GM23338 (cell line): ENCODE measurements at regions not wholly inside any gene's neighbourhood (a gene's known extent, or its start where the extent isn't known, plus 50 kb on each side); places are given as distances from the start of the nearest gene placed in this dataset.

Experiments used
- CTCF ChIP-seq, 2 experiments: fragments of 200-600 bp in 1 of 2; sonication (generic) in 1 of 2; conservative IDR thresholded peaks; 2 replicates each; pipeline versions ENCODE4 v1.5.1 to v1.6.1; 2016 to 2017; ENCODE audit warnings: antibody characterized with exemption in 2 of 2, low read depth in 2 of 2, mild to moderate bottlenecking in 2 of 2, moderate library complexity in 1 of 2
- EZH2 ChIP-seq: fragments of 200-600 bp; sonication (generic); IDR thresholded peaks from one replicate; pipeline ENCODE4 v1.8.0; 2017; ENCODE audit warnings: antibody characterized with exemption, mild to moderate bottlenecking, low read depth; ENCODE audit not compliant: unreplicated experiment
- EZH2phosphoT487 ChIP-seq: fragments of 200-600 bp; sonication (generic); IDR thresholded peaks from one replicate; pipeline ENCODE4 v1.8.1; 2018; ENCODE audit warnings: antibody characterized with exemption; ENCODE audit not compliant: unreplicated experiment
- JUNB ChIP-seq: IDR thresholded peaks from one replicate; pipeline ENCODE4 v1.6.1; 2016; ENCODE audit warnings: antibody characterized with exemption; ENCODE audit not compliant: unreplicated experiment
- NANOG ChIP-seq: IDR thresholded peaks from 2 replicates; pipeline ENCODE4 v1.6.1; 2016; ENCODE audit warnings: antibody characterized with exemption, borderline replicate concordance
- STAT1 ChIP-seq: IDR thresholded peaks from one replicate; pipeline ENCODE4 v1.6.1; 2016; ENCODE audit warnings: antibody characterized with exemption; ENCODE audit not compliant: unreplicated experiment
- ZNF114 ChIP-seq: fragments of 250-450 bp; sonication (Bioruptor Pico); IDR thresholded peaks from 2 replicates; pipeline ENCODE4 v1.5.0; 2020; ENCODE audit warnings: mild to moderate bottlenecking, moderate library complexity
- ZNF331 ChIP-seq: fragments of 250-450 bp; sonication (Bioruptor Pico); IDR thresholded peaks from 2 replicates; pipeline ENCODE4 v1.5.0; 2020; ENCODE audit warnings: low read depth, mild to moderate bottlenecking, moderate library complexity
- ZNF462 ChIP-seq: fragments of 250-450 bp; sonication (Bioruptor Pico); IDR thresholded peaks from 2 replicates; pipeline ENCODE4 v1.5.0; 2020; ENCODE audit warnings: mild to moderate bottlenecking, moderate library complexity
- TF ChIP-seq, protein P1 (sequence below): IDR thresholded peaks from one replicate; pipeline ENCODE4 v1.6.1; 2018; ENCODE audit warnings: antibody characterized with exemption; ENCODE audit not compliant: unreplicated experiment

DNA sequence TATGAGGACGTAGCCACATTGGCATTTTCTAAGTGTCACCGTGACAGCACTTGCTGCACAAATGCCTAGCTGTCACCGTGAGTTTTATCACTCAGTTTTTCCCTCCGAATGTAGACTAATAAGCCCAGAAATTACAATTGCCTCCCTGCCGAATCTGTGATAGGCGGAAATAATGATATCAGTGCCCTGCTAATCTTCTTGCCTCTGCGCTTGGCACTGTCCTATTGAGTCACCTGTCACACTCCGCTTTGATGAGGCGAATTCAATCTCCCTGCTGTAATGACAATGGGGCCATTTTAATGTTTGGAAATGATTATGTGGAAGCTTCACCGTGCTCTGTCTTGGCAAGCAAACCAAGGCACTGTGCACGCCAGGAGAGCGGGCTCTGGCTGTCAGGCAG is 112.8 kb downstream of the LINC00237 start (continued):
- no peak for TF ChIP-seq ZNF462
- TF ChIP-seq JUNB = no peak
- TF ChIP-seq EZH2phosphoT487 = no peak
- no peak for TF ChIP-seq ZNF331 (CRISPR knock-in tag)
- TF ChIP-seq STAT1 = no peak
- no peak for TF ChIP-seq CTCF (conservative IDR thresholded peaks at IDR 0.05; ENCODE audit: low read depth in 2 of 2)
- TF ChIP-seq, protein P1, sequence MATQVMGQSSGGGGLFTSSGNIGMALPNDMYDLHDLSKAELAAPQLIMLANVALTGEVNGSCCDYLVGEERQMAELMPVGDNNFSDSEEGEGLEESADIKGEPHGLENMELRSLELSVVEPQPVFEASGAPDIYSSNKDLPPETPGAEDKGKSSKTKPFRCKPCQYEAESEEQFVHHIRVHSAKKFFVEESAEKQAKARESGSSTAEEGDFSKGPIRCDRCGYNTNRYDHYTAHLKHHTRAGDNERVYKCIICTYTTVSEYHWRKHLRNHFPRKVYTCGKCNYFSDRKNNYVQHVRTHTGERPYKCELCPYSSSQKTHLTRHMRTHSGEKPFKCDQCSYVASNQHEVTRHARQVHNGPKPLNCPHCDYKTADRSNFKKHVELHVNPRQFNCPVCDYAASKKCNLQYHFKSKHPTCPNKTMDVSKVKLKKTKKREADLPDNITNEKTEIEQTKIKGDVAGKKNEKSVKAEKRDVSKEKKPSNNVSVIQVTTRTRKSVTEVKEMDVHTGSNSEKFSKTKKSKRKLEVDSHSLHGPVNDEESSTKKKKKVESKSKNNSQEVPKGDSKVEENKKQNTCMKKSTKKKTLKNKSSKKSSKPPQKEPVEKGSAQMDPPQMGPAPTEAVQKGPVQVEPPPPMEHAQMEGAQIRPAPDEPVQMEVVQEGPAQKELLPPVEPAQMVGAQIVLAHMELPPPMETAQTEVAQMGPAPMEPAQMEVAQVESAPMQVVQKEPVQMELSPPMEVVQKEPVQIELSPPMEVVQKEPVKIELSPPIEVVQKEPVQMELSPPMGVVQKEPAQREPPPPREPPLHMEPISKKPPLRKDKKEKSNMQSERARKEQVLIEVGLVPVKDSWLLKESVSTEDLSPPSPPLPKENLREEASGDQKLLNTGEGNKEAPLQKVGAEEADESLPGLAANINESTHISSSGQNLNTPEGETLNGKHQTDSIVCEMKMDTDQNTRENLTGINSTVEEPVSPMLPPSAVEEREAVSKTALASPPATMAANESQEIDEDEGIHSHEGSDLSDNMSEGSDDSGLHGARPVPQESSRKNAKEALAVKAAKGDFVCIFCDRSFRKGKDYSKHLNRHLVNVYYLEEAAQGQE = no peak
- TF ChIP-seq NANOG = no peak
- no peak for TF ChIP-seq ZNF114 (CRISPR knock-in tag)
- no peak for TF ChIP-seq EZH2
